Smooth muscle cell (in vitro differentiated cells): ENCODE measurements at regions not wholly inside any gene's neighbourhood (a gene's known extent, or its start where the extent isn't known, plus 50 kb on each side); places are given as distances from the start of the nearest gene placed in this dataset.

Source experiments
- DNase-seq: peaks from one replicate; lab custom pipeline; 2025; ENCODE audit not compliant: unreplicated experiment; lab: John Stamatoyannopoulos, UW
- H2AFZ ChIP-seq: fragments of 200-600 bp; sonication (generic); 2 replicates; pipeline ENCODE4 v1.6.0; 2016; ENCODE audit warnings: antibody characterized with exemption, low read depth, mild to moderate bottlenecking
- H3F3A ChIP-seq: fragments of 200-600 bp; sonication (generic); 2 replicates; pipeline ENCODE4 v1.6.0; 2017; ENCODE audit warnings: antibody characterized with exemption, low read depth
- H3K27ac ChIP-seq: fragments of 200-600 bp; sonication (generic); 2 replicates; pipeline ENCODE4 v1.5.1; 2016; ENCODE audit warnings: low read depth, mild to moderate bottlenecking
- H3K27me3 ChIP-seq: fragments of 200-600 bp; sonication (generic); 2 replicates; pipeline ENCODE4 v1.6.1; 2016; ENCODE audit warnings: low read depth, mild to moderate bottlenecking
- H3K36me3 ChIP-seq: fragments of 200-600 bp; sonication (generic); 2 replicates; pipeline ENCODE4 v1.5.1; 2016; ENCODE audit warnings: low read depth
- H3K4me1 ChIP-seq: fragments of 200-600 bp; sonication (generic); 2 replicates; pipeline ENCODE4 v1.5.1; 2016; ENCODE audit warnings: low read depth
- H3K4me2 ChIP-seq: fragments of 200-600 bp; sonication (generic); 2 replicates; pipeline ENCODE4 v1.6.0; 2016; ENCODE audit warnings: mild to moderate bottlenecking
- H3K4me3 ChIP-seq: fragments of 200-600 bp; sonication (generic); 2 replicates; pipeline ENCODE4 v1.5.1; 2016; ENCODE audit warnings: mild to moderate bottlenecking
- H3K79me2 ChIP-seq: fragments of 200-600 bp; sonication (generic); 2 replicates; pipeline ENCODE4 v1.6.0; 2016; ENCODE audit warnings: low read depth, mild to moderate bottlenecking
- H3K9ac ChIP-seq: fragments of 200-600 bp; sonication (generic); 2 replicates; pipeline ENCODE4 v1.6.0; 2016; ENCODE audit warnings: low read depth
- H3K9me3 ChIP-seq: fragments of 200-600 bp; sonication (generic); replicated peaks from 2 replicates; pipeline ENCODE4 v1.5.1; 2016; ENCODE audit warnings: low read depth
- H4K20me1 ChIP-seq: fragments of 200-600 bp; sonication (generic); 2 replicates; pipeline ENCODE4 v1.6.0; 2016; ENCODE audit warnings: low read depth
- WGBS: methylation state at CpG from one replicate; pipeline ENCODE4 v1.1.7; 2016; ENCODE audit warnings: low lambda C conversion rate; 5-methylcytosine and 5-hydroxymethylcytosine counted together
- TF ChIP-seq, protein P1 (sequence below): fragments of 200-600 bp; sonication (generic); IDR thresholded peaks from 2 replicates; pipeline ENCODE4 v1.5.1; 2017; ENCODE audit warnings: borderline replicate concordance, mild to moderate bottlenecking, antibody characterized with exemption; ENCODE audit not compliant: insufficient read depth, poor library complexity, severe bottlenecking

DNA sequence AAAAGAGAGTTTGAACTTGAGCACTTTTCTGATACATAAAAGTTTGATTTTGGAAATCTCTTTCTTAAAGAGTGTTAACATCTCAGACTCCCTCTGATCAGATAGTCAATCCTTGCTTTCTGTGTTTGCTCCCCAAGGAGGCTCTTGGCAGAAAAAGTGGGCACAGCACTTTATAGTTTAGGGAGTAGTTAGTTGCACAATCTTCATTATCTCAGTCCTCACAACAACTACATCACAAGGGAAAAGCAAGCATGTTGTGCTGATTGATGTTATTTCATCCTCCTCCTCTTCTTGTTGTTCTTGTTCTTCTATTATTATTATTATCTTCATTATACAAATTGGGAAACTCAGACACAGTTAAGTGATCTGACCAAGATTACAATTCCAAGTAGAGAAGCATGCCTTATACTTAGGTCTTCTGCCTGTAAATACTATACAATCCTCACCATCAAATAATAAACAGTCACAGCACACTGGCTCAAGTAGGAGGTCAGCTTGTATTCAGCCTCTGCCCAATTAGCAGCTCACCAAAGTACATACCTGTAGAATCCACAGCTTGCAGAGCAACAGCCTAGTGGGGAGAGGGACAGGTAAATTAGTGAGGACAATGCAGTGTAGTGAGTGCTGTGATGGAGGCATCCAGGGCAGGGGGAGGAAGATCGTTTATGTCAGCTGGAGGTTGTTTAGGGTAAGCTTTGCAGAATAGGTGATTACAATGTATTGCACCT lies 304.1 kb upstream of the MME start:
- Histone ChIP-seq H3K27ac (no peak overlapping the region), H3K9ac (no peak overlapping the region), H3K4me1 (no peaks in the 10 kb centered on the region), H3F3A (no peaks in the 10 kb centered on the region), H3K36me3 (no peaks in the 10 kb centered on the region), H3K9me3 (no peaks in the 10 kb centered on the region), H3K4me3 (no peak overlapping the region), H3K4me2 (no peak overlapping the region), H4K20me1 (no peaks in the 10 kb centered on the region), H3K79me2 (no peaks in the 10 kb centered on the region), H2AFZ (no peak overlapping the region), H3K27me3 (no peaks in the 10 kb centered on the region)
- WGBS, result 58% methylated on average over 1 of the region's 1 CpG
- TF ChIP-seq, protein P1, sequence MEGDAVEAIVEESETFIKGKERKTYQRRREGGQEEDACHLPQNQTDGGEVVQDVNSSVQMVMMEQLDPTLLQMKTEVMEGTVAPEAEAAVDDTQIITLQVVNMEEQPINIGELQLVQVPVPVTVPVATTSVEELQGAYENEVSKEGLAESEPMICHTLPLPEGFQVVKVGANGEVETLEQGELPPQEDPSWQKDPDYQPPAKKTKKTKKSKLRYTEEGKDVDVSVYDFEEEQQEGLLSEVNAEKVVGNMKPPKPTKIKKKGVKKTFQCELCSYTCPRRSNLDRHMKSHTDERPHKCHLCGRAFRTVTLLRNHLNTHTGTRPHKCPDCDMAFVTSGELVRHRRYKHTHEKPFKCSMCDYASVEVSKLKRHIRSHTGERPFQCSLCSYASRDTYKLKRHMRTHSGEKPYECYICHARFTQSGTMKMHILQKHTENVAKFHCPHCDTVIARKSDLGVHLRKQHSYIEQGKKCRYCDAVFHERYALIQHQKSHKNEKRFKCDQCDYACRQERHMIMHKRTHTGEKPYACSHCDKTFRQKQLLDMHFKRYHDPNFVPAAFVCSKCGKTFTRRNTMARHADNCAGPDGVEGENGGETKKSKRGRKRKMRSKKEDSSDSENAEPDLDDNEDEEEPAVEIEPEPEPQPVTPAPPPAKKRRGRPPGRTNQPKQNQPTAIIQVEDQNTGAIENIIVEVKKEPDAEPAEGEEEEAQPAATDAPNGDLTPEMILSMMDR, result no peak
- DNase-seq, result no peak

DNA sequence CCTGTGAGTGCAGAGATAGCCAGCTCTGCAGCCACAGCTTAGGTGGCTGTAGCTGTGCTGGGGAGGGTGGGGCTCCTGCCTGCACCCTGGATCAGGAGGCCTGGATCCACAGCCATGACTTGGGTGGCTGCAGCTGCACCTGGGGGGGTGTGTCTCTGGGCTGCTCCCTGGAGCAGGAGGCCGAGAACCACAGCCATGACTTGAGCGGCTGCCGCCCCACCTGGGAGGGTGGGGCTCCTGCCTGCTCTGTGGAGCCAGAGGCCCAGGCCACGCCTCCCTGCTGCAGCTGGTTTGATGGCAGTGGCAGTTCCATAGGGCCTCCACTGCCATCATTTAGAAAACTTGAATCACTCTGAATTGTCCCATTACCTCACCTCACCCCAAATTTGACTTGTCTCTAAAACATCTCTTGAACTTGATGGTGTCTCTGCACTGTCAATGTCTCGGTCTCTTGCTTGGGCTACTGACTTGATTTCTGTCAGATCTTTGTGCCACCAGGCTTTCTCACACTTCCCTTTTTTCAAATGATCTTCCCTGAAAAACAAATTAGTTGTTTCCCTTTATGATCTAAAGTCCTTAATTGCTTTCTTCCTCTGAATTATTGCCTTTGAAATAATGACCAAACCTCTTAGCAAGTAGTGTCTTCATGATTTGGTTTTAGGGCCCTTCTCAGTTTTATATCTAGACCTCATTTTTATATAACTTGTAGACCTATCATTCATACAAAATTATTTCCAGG lies 313.2 kb upstream of the MME start:
- Histone ChIP-seq H3F3A (no peaks in the 10 kb centered on the region), H3K79me2 (no peaks in the 10 kb centered on the region), H3K9me3 (no peaks in the 10 kb centered on the region), H4K20me1 (no peaks in the 10 kb centered on the region), H3K27ac (no peak overlapping the region), H2AFZ (no peak overlapping the region), H3K4me1 (no peaks in the 10 kb centered on the region), H3K27me3 (no peaks in the 10 kb centered on the region), H3K36me3 (no peaks in the 10 kb centered on the region), H3K9ac (no peak overlapping the region), H3K4me2 (no peak overlapping the region), H3K4me3 (no peak overlapping the region)
- no peak for DNase-seq
- TF ChIP-seq, protein P1, result no peak
- 84% methylated on average over 4 of the region's 5 CpGs for WGBS

DNA sequence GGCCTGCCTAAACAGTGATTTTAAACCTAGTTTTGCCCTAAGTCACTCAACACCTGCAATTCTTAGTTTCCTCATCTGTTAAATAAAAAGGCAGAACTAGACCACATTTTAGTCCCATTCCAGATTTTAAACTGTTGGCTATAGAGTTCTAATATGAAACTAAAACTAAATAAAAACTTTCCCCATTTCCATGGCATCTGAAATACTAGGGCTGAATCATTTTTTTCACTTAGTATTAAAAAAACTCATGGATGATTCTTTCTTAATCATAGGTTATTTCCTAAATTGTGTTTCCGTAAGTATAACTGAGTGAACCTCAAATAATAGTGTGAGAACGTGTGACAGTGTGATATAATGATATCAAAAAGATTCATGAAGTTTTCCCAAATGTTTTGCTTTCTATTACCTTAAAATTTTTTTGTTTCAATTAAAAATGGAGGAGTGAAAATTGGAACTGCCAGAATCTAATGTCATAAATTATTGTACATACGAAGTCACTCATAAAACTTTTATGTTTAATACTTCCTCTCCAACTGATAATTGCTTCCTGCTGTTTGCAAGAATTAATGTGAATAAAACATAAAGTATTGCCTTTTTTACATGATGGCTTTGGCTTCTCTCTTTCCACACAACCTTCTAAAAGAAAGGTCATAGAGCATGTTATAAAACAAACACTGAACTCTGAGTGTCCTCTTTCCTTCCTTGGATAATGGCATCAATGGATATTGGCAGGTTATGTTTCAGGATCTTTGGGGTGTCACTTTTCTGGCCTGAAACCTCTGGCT lies 315.1 kb upstream of the MME start:
- TF ChIP-seq, protein P1, result no peak
- H3K4me1 ChIP-seq, result peaks cover under 1% of the 10 kb centered on the region

More for the DNA sequence above, 315.1 kb upstream of the MME start:
- Histone ChIP-seq H3K27ac (no peak overlapping the region), H3K36me3 (no peaks in the 10 kb centered on the region), H2AFZ (no peak overlapping the region), H3K79me2 (no peaks in the 10 kb centered on the region), H4K20me1 (no peaks in the 10 kb centered on the region), H3K9ac (no peak overlapping the region), H3K9me3 (no peaks in the 10 kb centered on the region), H3F3A (no peaks in the 10 kb centered on the region), H3K4me3 (no peak overlapping the region), H3K4me2 (no peak overlapping the region), H3K27me3 (no peaks in the 10 kb centered on the region)
- DNase-seq, result no peak
- WGBS, result 85% methylated on average over 3 of the region's 3 CpGs
